K562 (cell line): ENCODE measurements at regions not wholly inside any gene's neighbourhood (a gene's known extent, or its start where the extent isn't known, plus 50 kb on each side); places are given as distances from the start of the nearest gene placed in this dataset.

Experiments used
- ATAC-seq: fragments of 200-7000 bp; cut with Tn5 transposase; 3 replicates; pipeline ENCODE4 v1.9.1; 2020; ENCODE audit warnings: moderate library complexity
- BruUV-seq: library from RNA; stranded (reverse); fragments of 400-500 nt; replicated peaks from 2 replicates; lab custom pipeline; 2021; lab: Mats Ljungman, UMichigan
- CTCF ChIA-PET: fragments of 300-600 bp; formaldehyde crosslinking; extraction: SDS; loops from one replicate; lab custom pipeline; 2021; ENCODE audit warnings: low intra/inter-chr PET ratio; lab: Yijun Ruan, JAX
- POLR2A ChIA-PET: fragments of 300-600, 350-650 bp; sonication (Branson Sonifier 250); formaldehyde crosslinking; extraction: SDS; loops from one replicate; lab custom pipeline; 2021; ENCODE audit warnings: antibody characterized with exemption, inconsistent platforms; lab: Yijun Ruan, JAX
- DNase-seq, 4 experiments: peaks; one replicate each; pipeline versions ENCODE4 v3.0.0 to v3.0.0-alpha.2; 2011 to 2018; ENCODE audit warnings: low spot score in 3 of 4, mixed read lengths in 3 of 4; ENCODE audit errors: extremely low read depth in 1 of 4
- FAIRE-seq: peaks from 2 replicates; lab custom pipeline; 2011; peaks lifted over from hg19 to GRCh38; lab: Jason Lieb, UNC
- H2AFZ ChIP-seq: 2 replicates; pipeline ENCODE4 v1.6.0; 2011; ENCODE audit warnings: low read depth, low read length, control low read depth, inconsistent platforms
- H3K27ac ChIP-seq: fragments of 200-600 bp; 3 replicates; pipeline ENCODE4 v1.8.0; 2011; ENCODE audit warnings: low read depth, mild to moderate bottlenecking, control low read depth, inconsistent platforms, low read length, moderate library complexity, mixed read lengths; ENCODE audit errors: extremely low read depth
- H3K27me3 ChIP-seq, 2 experiments: fragments of 300-600 bp in 1 of 2; 2 replicates in 1 of 2; 3 replicates in 1 of 2; pipeline versions ENCODE4 v1.6.0 to v1.8.0; 2011; ENCODE audit warnings: inconsistent platforms in 2 of 2, low read length in 2 of 2, mild to moderate bottlenecking in 1 of 2, mixed read lengths in 1 of 2, moderate library complexity in 1 of 2; ENCODE audit not compliant: control insufficient read depth in 2 of 2, insufficient read depth in 2 of 2
- H3K36me3 ChIP-seq: fragments of 300-600 bp; 3 replicates; pipeline ENCODE4 v1.8.0; 2011; ENCODE audit warnings: mild to moderate bottlenecking, low read length, inconsistent platforms; ENCODE audit not compliant: control insufficient read depth, insufficient read depth
- H3K4me1 ChIP-seq, 2 experiments: fragments of 200-600 bp in 1 of 2; replicated peaks in 1 of 2; 2 replicates in 1 of 2; 3 replicates in 1 of 2; pipeline versions ENCODE4 v1.5.1 to v1.8.0; 2011; ENCODE audit warnings: inconsistent platforms in 2 of 2, low read length in 2 of 2, mild to moderate bottlenecking in 1 of 2, mixed read lengths in 1 of 2, moderate library complexity in 1 of 2; ENCODE audit not compliant: control insufficient read depth in 2 of 2, insufficient read depth in 2 of 2
- H3K4me2 ChIP-seq: 2 replicates; pipeline ENCODE4 v1.6.1; 2011; ENCODE audit warnings: low read length, control low read depth, inconsistent platforms, mixed read lengths; ENCODE audit not compliant: insufficient read depth
- H3K4me3 ChIP-seq: fragments of 200-600 bp; sonication (generic), shearing (Covaris generic); 2 replicates; pipeline ENCODE4 v1.5.1; 2016; ENCODE audit warnings: control low read depth, inconsistent platforms
- H3K79me2 ChIP-seq: fragments of 200-600 bp; 3 replicates; pipeline ENCODE4 v1.8.0; 2011; ENCODE audit warnings: low read length, inconsistent platforms; ENCODE audit not compliant: control insufficient read depth, insufficient read depth
- H3K9ac ChIP-seq, 2 experiments: 2 replicates each; pipeline versions ENCODE4 v1.6.0 to v1.6.1; 2011; ENCODE audit warnings: low read depth in 2 of 2, low read length in 2 of 2, control low read depth in 1 of 2, inconsistent platforms in 1 of 2, mild to moderate bottlenecking in 1 of 2, mixed read lengths in 1 of 2; ENCODE audit not compliant: insufficient read depth in 1 of 2
- H3K9me1 ChIP-seq: one replicate; pipeline ENCODE4 v1.6.0; 2011; ENCODE audit warnings: inconsistent platforms, mild to moderate bottlenecking, low read length, moderate library complexity; ENCODE audit not compliant: control insufficient read depth, insufficient read depth
- H3K9me3 ChIP-seq: replicated peaks from 2 replicates; pipeline ENCODE4 v1.5.1; 2011; ENCODE audit warnings: low read depth, low read length, inconsistent platforms; ENCODE audit not compliant: control insufficient read depth, insufficient read depth
- H4K20me1 ChIP-seq: replicated peaks from 2 replicates; pipeline ENCODE4 v1.6.1; 2011; ENCODE audit warnings: low read length, inconsistent platforms, mixed read lengths; ENCODE audit not compliant: control insufficient read depth, insufficient read depth
- CBX5 ChIP-seq: IDR thresholded peaks from 2 replicates; pipeline ENCODE4 v1.6.1; 2014; ENCODE audit warnings: low read depth, borderline replicate concordance
- KDM2B ChIP-seq: fragments of 250-450 bp; sonication (Bioruptor Pico); IDR thresholded peaks from 2 replicates; pipeline ENCODE4 v1.8.0; 2021; ENCODE audit warnings: mild to moderate bottlenecking, moderate library complexity
- PHB ChIP-seq: fragments of 250-450 bp; sonication (Bioruptor Pico); IDR thresholded peaks from 2 replicates; pipeline ENCODE4 v1.5.0; 2021
- SMAD2 ChIP-seq: fragments of 150-350 bp; IDR thresholded peaks from 2 replicates; pipeline ENCODE4 v1.6.1; 2014; ENCODE audit warnings: low read depth, mild to moderate bottlenecking, low read length
- SRSF9 ChIP-seq: fragments of 200-400 bp; formaldehyde crosslinking; IDR thresholded peaks from 2 replicates; pipeline ENCODE4 v1.6.1; 2017; ENCODE audit warnings: low read depth, low read length, borderline replicate concordance
- TOE1 ChIP-seq, 2 experiments: fragments of 450-650 bp in 1 of 2; sonication (generic) in 1 of 2; formaldehyde crosslinking in 1 of 2; IDR thresholded peaks; 2 replicates each; pipeline versions ENCODE4 v1.7.1 to v1.8.0; 2016 to 2022; ENCODE audit warnings: borderline replicate concordance in 2 of 2, mild to moderate bottlenecking in 2 of 2, antibody characterized with exemption in 1 of 2, inconsistent platforms in 1 of 2, low read depth in 1 of 2, missing genetic modification reagents in 1 of 2, moderate library complexity in 1 of 2
- ZKSCAN8 ChIP-seq: fragments of 200-800 bp; sonication (Bioruptor generic); IDR thresholded peaks from 2 replicates; pipeline ENCODE4 v1.6.1; 2016; ENCODE audit warnings: missing genetic modification characterization, missing compliant biosample characterization
- WGBS: fragments of 100-300 bp; shearing (Covaris generic); methylation state at CpG from one replicate; pipeline ENCODE4 v1.1.6; 2016; ENCODE audit warnings: low coverage, mixed read lengths; ENCODE audit not compliant: insufficient coverage; ENCODE audit errors: missing lambda C conversion rate; 5-methylcytosine and 5-hydroxymethylcytosine counted together
- in situ Hi-C: fragments of 300-500 bp; cut with MboI; formaldehyde crosslinking; loops from 4 replicates; pipeline ENCODE4 v1.15.0; 2018; ENCODE audit warnings: inconsistent platforms, mixed read lengths
- intact Hi-C: fragments of 100-400 bp; cut with micrococcal nuclease; formaldehyde crosslinking; loops from 2 replicates; pipeline ENCODE4 v1.14.2; 2022
- TF ChIP-seq, protein P1 (sequence below): sonication (generic); formaldehyde crosslinking; IDR thresholded peaks from 2 replicates; pipeline ENCODE4 v1.8.0; 2022; ENCODE audit warnings: mild to moderate bottlenecking, missing genetic modification reagents
- TF ChIP-seq, protein P2 (sequence below): sonication (generic); formaldehyde crosslinking; IDR thresholded peaks from 2 replicates; pipeline ENCODE4 v1.8.0; 2022; ENCODE audit warnings: missing genetic modification reagents, mild to moderate bottlenecking, moderate library complexity, borderline replicate concordance

GRCh38 chr21:41012425-41012824 is 155.5 kb upstream of the BACE2 start:
- no peak overlapping the region for H2AFZ ChIP-seq
- no peaks in the 10 kb centered on the region for H3K4me1 ChIP-seq
- H3K36me3 ChIP-seq, result no peaks in the 10 kb centered on the region
- H3K9ac ChIP-seq, result no peak overlapping the region
- no peak overlapping the region for H3K4me3 ChIP-seq
- TF ChIP-seq PHB (CRISPR knock-in tag) (no peak), KDM2B (CRISPR knock-in tag) (no peak), SMAD2 (no peak), TOE1 (IDR thresholded peaks at IDR 0.05; ENCODE audit: borderline replicate concordance) (no peak), TOE1 (CRISPR knock-in tag; IDR thresholded peaks at IDR 0.05; ENCODE audit: borderline replicate concordance, low read depth) (no peak), ZKSCAN8 (CRISPR knock-in tag) (no peak)
- in situ Hi-C loops (no loop called here), intact Hi-C loops (no loop called here)
- FAIRE-seq, result no peak
- ChIA-PET POLR2A (no interaction called here), CTCF (no interaction called here)
- no peaks in the 10 kb centered on the region; the same call in 1 of the 2 replicates for H3K9me3 ChIP-seq
- no peak for ATAC-seq
- no peaks in the 10 kb centered on the region for H3K27me3 ChIP-seq
- DNase-seq, result no peak
- no peak overlapping the region for H3K4me2 ChIP-seq
- no peaks in the 10 kb centered on the region for H4K20me1 ChIP-seq
- no peaks in the 10 kb centered on the region for H3K79me2 ChIP-seq
- BruUV-seq, result no TSS peak
- no peak overlapping the region for H3K27ac ChIP-seq
- no peaks in the 10 kb centered on the region for H3K9me1 ChIP-seq
- 7% methylated on average over 2 of the region's 3 CpGs for WGBS

GRCh38 chr21:41016472-41016871 is 151.5 kb upstream of the BACE2 start:
- H3K9me1 ChIP-seq, result no peaks in the 10 kb centered on the region
- H3K9ac ChIP-seq, result no peak overlapping the region
- ChIA-PET CTCF (no interaction called here), POLR2A (no interaction called here)
- H3K36me3 ChIP-seq, result no peaks in the 10 kb centered on the region
- no peaks in the 10 kb centered on the region for H3K27me3 ChIP-seq
- in situ Hi-C loops, result no loop called here
- H3K27ac ChIP-seq, result no peak overlapping the region
- no peak for ATAC-seq
- no peaks in the 10 kb centered on the region for H4K20me1 ChIP-seq
- 0% methylated on average over 2 of the region's 2 CpGs for WGBS
- H3K4me1 ChIP-seq, result no peaks in the 10 kb centered on the region
- DNase-seq, result no peak
- H2AFZ ChIP-seq, result no peak overlapping the region
- no peak for FAIRE-seq
- no peaks in the 10 kb centered on the region; the same call in 1 of the 2 replicates for H3K9me3 ChIP-seq
- intact Hi-C loops, result no loop called here
- no peaks in the 10 kb centered on the region for H3K79me2 ChIP-seq
- BruUV-seq, result no TSS peak
- no peak overlapping the region for H3K4me2 ChIP-seq
- no peak overlapping the region for H3K4me3 ChIP-seq
- TF ChIP-seq CBX5 (no peak), SRSF9 (no peak)
- TF ChIP-seq, protein P1, sequence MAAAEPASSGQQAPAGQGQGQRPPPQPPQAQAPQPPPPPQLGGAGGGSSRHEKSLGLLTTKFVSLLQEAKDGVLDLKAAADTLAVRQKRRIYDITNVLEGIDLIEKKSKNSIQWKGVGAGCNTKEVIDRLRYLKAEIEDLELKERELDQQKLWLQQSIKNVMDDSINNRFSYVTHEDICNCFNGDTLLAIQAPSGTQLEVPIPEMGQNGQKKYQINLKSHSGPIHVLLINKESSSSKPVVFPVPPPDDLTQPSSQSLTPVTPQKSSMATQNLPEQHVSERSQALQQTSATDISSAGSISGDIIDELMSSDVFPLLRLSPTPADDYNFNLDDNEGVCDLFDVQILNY (CRISPR knock-in tag), result no peak
- TF ChIP-seq, protein P2, sequence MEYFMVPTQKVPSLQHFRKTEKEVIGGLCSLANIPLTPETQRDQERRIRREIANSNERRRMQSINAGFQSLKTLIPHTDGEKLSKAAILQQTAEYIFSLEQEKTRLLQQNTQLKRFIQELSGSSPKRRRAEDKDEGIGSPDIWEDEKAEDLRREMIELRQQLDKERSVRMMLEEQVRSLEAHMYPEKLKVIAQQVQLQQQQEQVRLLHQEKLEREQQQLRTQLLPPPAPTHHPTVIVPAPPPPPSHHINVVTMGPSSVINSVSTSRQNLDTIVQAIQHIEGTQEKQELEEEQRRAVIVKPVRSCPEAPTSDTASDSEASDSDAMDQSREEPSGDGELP (CRISPR knock-in tag), result no peak
